Activated T-cell treated with anti-CD3 and anti-CD28 coated beads for 24 hours (primary cell): ENCODE measurements at regions not wholly inside any gene's neighbourhood (a gene's known extent, or its start where the extent isn't known, plus 50 kb on each side); places are given as distances from the start of the nearest gene placed in this dataset.
A peak's percentile ranks its signal among the peaks of the same experiment; 100 is the strongest.

Experiments
- DNase-seq: peaks from one replicate; pipeline ENCODE4 v3.0.0-alpha.2; 2020; ENCODE audit warnings: low read depth

- peak; percentile 77 for DNase-seq
Observed at GRCh38 chr6:30396833-30397479, 52.0 kb downstream of the RPP21 start.

- DNase-seq = no peak
Observed at GRCh38 chr6:30397697-30398096, 52.7 kb downstream of the RPP21 start.

GRCh38 chr6:30399390-30400058 lies 54.6 kb downstream of the RPP21 start:
- DNase-seq = no peak

GRCh38 chr6:30405934-30406333 lies 61.0 kb downstream of the RPP21 start:
- no peak for DNase-seq

GRCh38 chr6:30409184-30409583 lies 64.2 kb downstream of the RPP21 start:
- DNase-seq = no peak

GRCh38 chr6:30411515-30412207 lies 66.7 kb downstream of the RPP21 start:
- peak; percentile 49 for DNase-seq

- DNase-seq = no peak
Observed at GRCh38 chr6:30418448-30418847, 70.9 kb upstream of the HLA-E start.

- DNase-seq = no peak
Observed at GRCh38 chr6:30424549-30424948, 64.8 kb upstream of the HLA-E start.
